GM12864 (cell line): ENCODE measurements at regions not wholly inside any gene's neighbourhood (a gene's known extent, or its start where the extent isn't known, plus 50 kb on each side); places are given as distances from the start of the nearest gene placed in this dataset.

Source experiments
- DNase-seq: peaks from one replicate; pipeline ENCODE4 v3.0.0-alpha.2; 2011; ENCODE audit warnings: low read depth
- H3K4me3 ChIP-seq: 2 replicates; pipeline ENCODE4 v1.5.1; 2011; ENCODE audit warnings: mild to moderate bottlenecking, low read depth, low read length, control low read depth
- CTCF ChIP-seq: IDR thresholded peaks from 2 replicates; pipeline ENCODE4 v1.5.1; 2011; ENCODE audit warnings: low read depth, mild to moderate bottlenecking, moderate library complexity, low read length, control low read depth, inconsistent platforms; ENCODE audit errors: missing control alignments

GRCh38 chr14:82889701-82890100 lies 1356.0 kb upstream of the SEL1L start:
- no peak overlapping the region for H3K4me3 ChIP-seq
- no peak for DNase-seq
- no peak for TF ChIP-seq CTCF

GRCh38 chr14:82896476-82896875 lies 1362.8 kb upstream of the SEL1L start:
- no peak for TF ChIP-seq CTCF
- no peak overlapping the region for H3K4me3 ChIP-seq
- no peak for DNase-seq

GRCh38 chr14:82897469-82898308 lies 1364.0 kb upstream of the SEL1L start:
- no peak for DNase-seq
- no peak overlapping the region for H3K4me3 ChIP-seq
- TF ChIP-seq CTCF: no peak

- no peak for TF ChIP-seq CTCF
- no peak for DNase-seq
- H3K4me3 ChIP-seq: no peak overlapping the region
Observed at GRCh38 chr14:82905762-82906161, 1372.1 kb upstream of the SEL1L start.

GRCh38 chr14:82911930-82912329 lies 1378.3 kb upstream of the SEL1L start:
- TF ChIP-seq CTCF: no peak
- H3K4me3 ChIP-seq: no peak overlapping the region
- DNase-seq: no peak

GRCh38 chr14:82913396-82913795 lies 1379.7 kb upstream of the SEL1L start:
- DNase-seq: no peak
- H3K4me3 ChIP-seq: no peak overlapping the region
- TF ChIP-seq CTCF: no peak

GRCh38 chr14:82915381-82915780 lies 1381.7 kb upstream of the SEL1L start:
- H3K4me3 ChIP-seq: no peak overlapping the region
- no peak for TF ChIP-seq CTCF
- no peak for DNase-seq
